Loucy (cell line): ENCODE measurements at regions not wholly inside any gene's neighbourhood (a gene's known extent, or its start where the extent isn't known, plus 50 kb on each side); places are given as distances from the start of the nearest gene placed in this dataset.

Experiments used
- EZH2phosphoT487 ChIP-seq: fragments of 200-600 bp; IDR thresholded peaks from 2 replicates; pipeline ENCODE4 v1.6.1; 2018; ENCODE audit warnings: antibody characterized with exemption, mild to moderate bottlenecking, moderate library complexity, borderline replicate concordance
- TF ChIP-seq, protein P1 (sequence below): fragments of 200-600 bp; sonication (generic); conservative IDR thresholded peaks from 2 replicates; pipeline ENCODE4 v1.5.1; 2014; ENCODE audit warnings: mild to moderate bottlenecking, antibody characterized with exemption, low read length

DNA sequence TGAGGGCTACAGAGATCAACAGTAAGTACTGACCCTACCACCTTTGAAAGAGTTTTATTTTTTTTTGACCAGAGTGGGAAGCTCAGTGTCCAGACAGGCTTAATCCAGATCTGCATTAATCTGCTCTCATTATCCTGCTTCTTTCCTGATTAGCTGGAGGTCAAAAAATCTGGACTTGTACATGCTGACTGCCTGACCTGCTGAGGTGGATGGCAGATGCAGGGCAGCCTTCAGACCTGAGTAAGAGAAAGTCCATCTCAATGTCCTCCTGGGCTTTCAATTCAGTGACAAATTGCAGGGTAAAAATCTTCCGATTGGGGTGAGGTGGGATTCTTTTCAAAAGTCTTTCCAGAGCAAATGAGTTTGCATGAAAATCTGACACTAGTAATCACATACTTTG lies 998.8 kb upstream of the PIK3C3 start:
- TF ChIP-seq, protein P1, sequence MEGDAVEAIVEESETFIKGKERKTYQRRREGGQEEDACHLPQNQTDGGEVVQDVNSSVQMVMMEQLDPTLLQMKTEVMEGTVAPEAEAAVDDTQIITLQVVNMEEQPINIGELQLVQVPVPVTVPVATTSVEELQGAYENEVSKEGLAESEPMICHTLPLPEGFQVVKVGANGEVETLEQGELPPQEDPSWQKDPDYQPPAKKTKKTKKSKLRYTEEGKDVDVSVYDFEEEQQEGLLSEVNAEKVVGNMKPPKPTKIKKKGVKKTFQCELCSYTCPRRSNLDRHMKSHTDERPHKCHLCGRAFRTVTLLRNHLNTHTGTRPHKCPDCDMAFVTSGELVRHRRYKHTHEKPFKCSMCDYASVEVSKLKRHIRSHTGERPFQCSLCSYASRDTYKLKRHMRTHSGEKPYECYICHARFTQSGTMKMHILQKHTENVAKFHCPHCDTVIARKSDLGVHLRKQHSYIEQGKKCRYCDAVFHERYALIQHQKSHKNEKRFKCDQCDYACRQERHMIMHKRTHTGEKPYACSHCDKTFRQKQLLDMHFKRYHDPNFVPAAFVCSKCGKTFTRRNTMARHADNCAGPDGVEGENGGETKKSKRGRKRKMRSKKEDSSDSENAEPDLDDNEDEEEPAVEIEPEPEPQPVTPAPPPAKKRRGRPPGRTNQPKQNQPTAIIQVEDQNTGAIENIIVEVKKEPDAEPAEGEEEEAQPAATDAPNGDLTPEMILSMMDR = no peak
- TF ChIP-seq EZH2phosphoT487 = no peak
